NCI-H446 treated with DMSO at 0.1 percent for 48 hours (cell line): ENCODE measurements at regions not wholly inside any gene's neighbourhood (a gene's known extent, or its start where the extent isn't known, plus 50 kb on each side); places are given as distances from the start of the nearest gene placed in this dataset.
A peak's percentile ranks its signal among the peaks of the same experiment; 100 is the strongest.

Experiments used
- DNase-seq: peaks from one replicate; lab custom pipeline; 2025; lab: John Stamatoyannopoulos, UW

DNA sequence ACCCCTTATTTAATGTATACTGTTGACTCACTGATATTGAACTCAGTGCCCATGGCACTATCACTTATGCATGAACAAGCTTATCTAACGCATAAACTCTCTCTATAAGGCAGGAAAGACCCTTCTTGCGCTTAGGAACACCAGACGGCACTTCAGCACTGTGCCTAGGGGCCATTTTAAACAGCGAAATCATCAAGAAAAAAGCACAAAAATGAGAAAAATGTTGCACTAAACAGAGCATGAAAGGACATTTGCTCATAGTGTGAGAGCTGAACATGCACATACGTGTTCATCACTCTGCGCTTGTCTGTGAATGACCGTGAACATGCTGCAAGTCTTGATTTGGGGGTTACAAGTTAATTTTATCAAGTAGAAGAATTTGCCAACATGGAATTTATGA, 109.6 kb downstream of the WDR11 start:
- DNase-seq = no peak

- no peak for DNase-seq
These were observed 110.9 kb downstream of the WDR11 start for GRCh38 chr10:120961795-120962755.

GRCh38 chr10:120962756-120963593, 111.8 kb downstream of the WDR11 start:
- DNase-seq = no peak

GRCh38 chr10:120963594-120964220, 112.5 kb downstream of the WDR11 start:
- DNase-seq = no peak

DNA sequence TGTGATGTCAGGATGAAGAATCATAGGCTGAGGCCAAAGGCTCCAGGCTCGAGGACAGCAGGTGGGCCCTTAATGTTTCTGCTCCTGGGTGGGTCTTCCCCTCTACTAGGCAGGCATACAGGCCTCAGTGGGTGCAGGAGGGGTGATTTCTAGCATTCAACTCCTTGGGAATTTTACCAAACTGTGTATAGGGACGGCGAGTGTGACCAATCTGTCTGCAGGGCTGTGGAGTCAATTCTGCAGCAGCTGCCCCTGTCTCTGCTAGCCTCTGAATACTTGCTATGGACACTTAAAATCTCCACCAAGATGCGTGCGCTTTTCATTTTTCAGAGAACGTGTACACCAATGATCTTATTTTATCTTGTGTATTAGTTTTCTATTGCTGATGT, 115.5 kb downstream of the WDR11 start:
- DNase-seq = no peak

GRCh38 chr10:120969219-120969645, 118.1 kb downstream of the WDR11 start:
- no peak for DNase-seq

DNA sequence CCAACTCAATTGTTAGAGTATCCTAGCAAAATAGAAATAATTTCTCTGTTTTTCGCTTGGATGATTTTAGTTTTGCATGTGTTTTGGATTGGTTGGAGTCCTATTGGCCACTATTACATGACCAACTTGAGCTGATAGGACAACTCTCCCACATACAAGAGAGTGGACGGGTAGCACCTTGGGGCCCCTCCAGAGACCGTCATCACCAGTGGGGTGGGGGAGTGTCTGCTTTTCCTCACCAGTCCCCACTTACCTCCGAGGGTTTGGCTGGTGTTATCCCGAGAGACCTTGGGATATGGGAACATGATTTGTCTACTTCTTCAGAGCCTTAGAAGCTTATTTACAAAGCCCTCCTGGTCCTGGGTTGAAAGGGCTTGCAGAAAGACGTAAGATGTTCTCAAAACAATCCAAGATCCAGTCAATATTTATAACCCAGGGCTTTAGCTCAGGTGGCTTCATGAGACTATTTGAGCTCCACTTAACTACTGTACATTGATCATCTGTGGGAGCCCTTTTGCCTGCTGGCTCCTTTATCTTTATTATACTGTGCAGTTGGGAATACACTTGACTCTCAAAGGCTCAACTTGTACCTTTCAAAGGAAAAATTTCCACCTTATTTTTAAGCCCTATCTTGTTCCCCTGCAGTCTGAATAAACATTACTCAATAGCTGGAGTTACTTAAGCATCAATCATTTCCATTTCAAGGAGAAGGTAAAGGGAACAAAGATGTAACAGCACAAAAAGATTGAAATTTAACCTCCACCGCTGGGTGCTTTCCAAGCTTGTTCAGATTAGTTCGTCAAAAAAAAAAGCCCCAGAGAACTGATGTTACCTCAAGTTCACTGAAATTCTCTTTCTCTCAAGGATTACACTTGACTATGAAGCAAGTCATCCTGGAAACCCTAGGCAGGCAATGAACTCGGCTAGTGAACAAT, 119.7 kb downstream of the WDR11 start:
- no peak for DNase-seq

- DNase-seq = peak; percentile 93
These were observed 120.5 kb downstream of the WDR11 start for GRCh38 chr10:120971671-120972070.

GRCh38 chr10:120972259-120972658, 121.1 kb downstream of the WDR11 start:
- peak; percentile 52 for DNase-seq

DNA sequence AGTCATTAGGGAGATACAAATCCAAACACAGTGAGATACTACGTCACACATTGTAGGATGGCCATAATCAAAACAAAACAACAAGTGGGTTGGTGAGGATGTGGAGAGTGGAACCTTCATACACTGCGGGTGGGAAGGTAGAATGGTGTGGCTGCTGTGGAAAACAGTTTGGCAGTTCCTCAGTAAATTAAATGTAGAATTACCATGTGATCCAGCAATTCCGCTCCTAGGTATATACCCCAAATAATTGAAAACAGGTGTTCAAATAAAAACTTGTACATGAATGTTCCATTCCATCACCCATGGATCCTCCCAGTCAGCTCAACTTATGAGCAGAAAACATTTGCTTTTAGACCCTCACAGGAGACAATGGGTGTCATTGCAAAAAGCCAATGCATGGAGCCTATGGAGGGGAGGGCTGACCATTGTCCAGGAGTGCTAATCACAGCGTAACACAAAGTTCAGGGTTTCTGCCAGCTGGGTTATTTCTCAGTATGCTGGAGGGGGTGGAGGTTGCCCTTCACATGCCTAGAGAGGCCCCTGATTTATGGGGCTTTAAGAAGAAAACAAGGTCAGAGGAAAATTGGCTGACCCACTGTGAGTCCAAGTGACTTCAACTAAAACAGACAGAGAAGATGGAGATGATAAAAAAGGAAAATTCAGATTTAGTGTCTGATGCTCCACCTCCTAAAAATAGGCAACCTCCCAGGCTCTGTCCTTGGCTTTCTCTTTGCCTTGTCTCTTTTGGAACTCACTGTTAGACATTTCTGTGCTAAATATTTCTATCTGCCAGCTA, 124.1 kb downstream of the WDR11 start:
- DNase-seq = no peak

GRCh38 chr10:120975868-120976225, 124.7 kb downstream of the WDR11 start:
- no peak for DNase-seq

- no peak for DNase-seq
These were observed 126.7 kb downstream of the WDR11 start for GRCh38 chr10:120977897-120978296.

GRCh38 chr10:120978589-120979252, 127.6 kb downstream of the WDR11 start:
- DNase-seq = no peak

- no peak for DNase-seq
These were observed 128.5 kb downstream of the WDR11 start for GRCh38 chr10:120979435-120980278.

DNA sequence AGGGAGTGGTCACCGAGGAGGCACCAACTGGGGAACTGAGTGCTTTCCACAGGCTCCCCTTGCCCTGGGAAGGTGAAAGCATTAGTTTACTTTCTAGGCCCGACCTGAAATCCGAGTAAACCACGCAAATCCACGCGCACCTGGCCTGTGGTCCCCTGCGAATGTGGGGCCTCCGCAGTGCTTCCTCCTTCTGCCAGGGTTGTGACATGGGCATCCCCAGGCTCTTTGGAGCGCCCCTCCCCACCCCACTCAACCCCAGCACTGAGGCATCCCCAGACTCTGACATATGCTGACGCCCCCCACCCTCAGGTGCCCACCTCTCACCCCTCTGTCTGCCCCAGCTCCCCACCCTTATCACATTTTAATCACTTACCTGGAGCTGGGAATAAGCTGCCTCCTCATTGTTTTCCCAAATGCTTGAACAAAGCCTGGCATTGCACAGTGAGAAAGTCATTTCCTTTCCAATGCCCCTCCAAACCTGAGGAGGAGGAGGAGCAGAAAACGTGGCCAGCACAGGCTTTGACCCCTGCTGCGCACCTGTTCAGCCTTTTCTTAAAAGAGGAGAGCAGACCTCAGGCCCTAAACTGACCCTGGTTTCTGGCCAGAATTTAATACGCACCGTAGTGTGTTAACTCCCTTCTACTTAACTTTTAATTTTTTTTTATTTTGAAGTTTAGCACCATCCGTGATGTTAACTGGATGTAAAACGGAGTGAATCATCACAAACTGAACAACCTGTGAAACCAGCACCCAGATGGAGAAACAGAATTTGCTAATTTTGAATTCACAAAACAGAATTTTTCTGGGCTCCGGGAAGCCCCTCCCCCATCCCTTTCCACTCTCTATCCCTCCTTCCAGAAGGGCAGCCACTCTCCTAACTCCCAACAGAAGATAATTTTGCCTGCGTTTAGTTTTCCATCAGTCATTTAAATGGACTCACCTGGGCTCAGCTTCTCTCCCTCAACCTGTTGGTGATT, 129.4 kb downstream of the WDR11 start:
- DNase-seq = no peak

- DNase-seq = no peak
These were observed 130.6 kb downstream of the WDR11 start for GRCh38 chr10:120981601-120982391.

GRCh38 chr10:120982507-120982906, 131.3 kb downstream of the WDR11 start:
- DNase-seq = no peak
